K562 (cell line): ENCODE measurements at regions not wholly inside any gene's neighbourhood (a gene's known extent, or its start where the extent isn't known, plus 50 kb on each side); places are given as distances from the start of the nearest gene placed in this dataset.

Experiments
- ATAC-seq: fragments of 200-7000 bp; cut with Tn5 transposase; 3 replicates; pipeline ENCODE4 v1.9.1; 2020; ENCODE audit warnings: moderate library complexity
- BruUV-seq: library from RNA; stranded (reverse); fragments of 400-500 nt; replicated peaks from 2 replicates; lab custom pipeline; 2021; lab: Mats Ljungman, UMichigan
- CTCF ChIA-PET: fragments of 300-600 bp; formaldehyde crosslinking; extraction: SDS; loops from one replicate; lab custom pipeline; 2021; ENCODE audit warnings: low intra/inter-chr PET ratio; lab: Yijun Ruan, JAX
- POLR2A ChIA-PET: fragments of 300-600, 350-650 bp; sonication (Branson Sonifier 250); formaldehyde crosslinking; extraction: SDS; loops from one replicate; lab custom pipeline; 2021; ENCODE audit warnings: antibody characterized with exemption, inconsistent platforms; lab: Yijun Ruan, JAX
- DNase-seq, 4 experiments: peaks; one replicate each; pipeline versions ENCODE4 v3.0.0 to v3.0.0-alpha.2; 2011 to 2018; ENCODE audit warnings: low spot score in 3 of 4, mixed read lengths in 3 of 4; ENCODE audit errors: extremely low read depth in 1 of 4
- FAIRE-seq: peaks from 2 replicates; lab custom pipeline; 2011; peaks lifted over from hg19 to GRCh38; lab: Jason Lieb, UNC
- H2AFZ ChIP-seq: 2 replicates; pipeline ENCODE4 v1.6.0; 2011; ENCODE audit warnings: low read depth, low read length, control low read depth, inconsistent platforms
- H3K27ac ChIP-seq: fragments of 200-600 bp; 3 replicates; pipeline ENCODE4 v1.8.0; 2011; ENCODE audit warnings: low read depth, mild to moderate bottlenecking, control low read depth, inconsistent platforms, low read length, moderate library complexity, mixed read lengths; ENCODE audit errors: extremely low read depth
- H3K27me3 ChIP-seq, 2 experiments: fragments of 300-600 bp in 1 of 2; 2 replicates in 1 of 2; 3 replicates in 1 of 2; pipeline versions ENCODE4 v1.6.0 to v1.8.0; 2011; ENCODE audit warnings: inconsistent platforms in 2 of 2, low read length in 2 of 2, mild to moderate bottlenecking in 1 of 2, mixed read lengths in 1 of 2, moderate library complexity in 1 of 2; ENCODE audit not compliant: control insufficient read depth in 2 of 2, insufficient read depth in 2 of 2
- H3K36me3 ChIP-seq: fragments of 300-600 bp; 3 replicates; pipeline ENCODE4 v1.8.0; 2011; ENCODE audit warnings: mild to moderate bottlenecking, low read length, inconsistent platforms; ENCODE audit not compliant: control insufficient read depth, insufficient read depth
- H3K4me1 ChIP-seq, 2 experiments: fragments of 200-600 bp in 1 of 2; replicated peaks in 1 of 2; 2 replicates in 1 of 2; 3 replicates in 1 of 2; pipeline versions ENCODE4 v1.5.1 to v1.8.0; 2011; ENCODE audit warnings: inconsistent platforms in 2 of 2, low read length in 2 of 2, mild to moderate bottlenecking in 1 of 2, mixed read lengths in 1 of 2, moderate library complexity in 1 of 2; ENCODE audit not compliant: control insufficient read depth in 2 of 2, insufficient read depth in 2 of 2
- H3K4me2 ChIP-seq: 2 replicates; pipeline ENCODE4 v1.6.1; 2011; ENCODE audit warnings: low read length, control low read depth, inconsistent platforms, mixed read lengths; ENCODE audit not compliant: insufficient read depth
- H3K4me3 ChIP-seq: fragments of 200-600 bp; sonication (generic), shearing (Covaris generic); 2 replicates; pipeline ENCODE4 v1.5.1; 2016; ENCODE audit warnings: control low read depth, inconsistent platforms
- H3K79me2 ChIP-seq: fragments of 200-600 bp; 3 replicates; pipeline ENCODE4 v1.8.0; 2011; ENCODE audit warnings: low read length, inconsistent platforms; ENCODE audit not compliant: control insufficient read depth, insufficient read depth
- H3K9ac ChIP-seq, 2 experiments: 2 replicates each; pipeline versions ENCODE4 v1.6.0 to v1.6.1; 2011; ENCODE audit warnings: low read depth in 2 of 2, low read length in 2 of 2, control low read depth in 1 of 2, inconsistent platforms in 1 of 2, mild to moderate bottlenecking in 1 of 2, mixed read lengths in 1 of 2; ENCODE audit not compliant: insufficient read depth in 1 of 2
- H3K9me1 ChIP-seq: one replicate; pipeline ENCODE4 v1.6.0; 2011; ENCODE audit warnings: inconsistent platforms, mild to moderate bottlenecking, low read length, moderate library complexity; ENCODE audit not compliant: control insufficient read depth, insufficient read depth
- H3K9me3 ChIP-seq: replicated peaks from 2 replicates; pipeline ENCODE4 v1.5.1; 2011; ENCODE audit warnings: low read depth, low read length, inconsistent platforms; ENCODE audit not compliant: control insufficient read depth, insufficient read depth
- H4K20me1 ChIP-seq: replicated peaks from 2 replicates; pipeline ENCODE4 v1.6.1; 2011; ENCODE audit warnings: low read length, inconsistent platforms, mixed read lengths; ENCODE audit not compliant: control insufficient read depth, insufficient read depth
- ETV1 ChIP-seq: fragments of 450-650 bp; conservative IDR thresholded peaks from 2 replicates; pipeline ENCODE4 v1.6.1; 2016; ENCODE audit warnings: missing genetic modification characterization, control low read depth, low read depth, missing compliant biosample characterization
- GABPA ChIP-seq: fragments of 200-800 bp; sonication (Bioruptor generic); conservative IDR thresholded peaks from 2 replicates; pipeline ENCODE4 v1.6.1; 2016; ENCODE audit warnings: low read depth, missing genetic modification characterization, missing compliant biosample characterization
- ILK ChIP-seq: fragments of 450-650 bp; IDR thresholded peaks from 2 replicates; pipeline ENCODE4 v1.6.1; 2016; ENCODE audit warnings: missing genetic modification characterization, low read depth, mild to moderate bottlenecking, missing compliant biosample characterization, moderate library complexity, borderline replicate concordance
- TAF1 ChIP-seq: IDR thresholded peaks from 2 replicates; pipeline ENCODE4 v1.6.1; 2011; ENCODE audit warnings: mild to moderate bottlenecking, low read length, moderate library complexity; ENCODE audit not compliant: insufficient read depth, control insufficient read depth, severe bottlenecking; ENCODE audit errors: extremely low read depth
- ZNF253 ChIP-seq: fragments of 250-450 bp; sonication (Bioruptor Pico); conservative IDR thresholded peaks from 2 replicates; pipeline ENCODE4 v1.6.1; 2021; ENCODE audit warnings: mild to moderate bottlenecking
- ZNF347 ChIP-seq: fragments of 450-650 bp; formaldehyde crosslinking; IDR thresholded peaks from 2 replicates; pipeline ENCODE4 v1.4.0; 2020; ENCODE audit warnings: low read depth, mild to moderate bottlenecking, moderate library complexity
- in situ Hi-C: fragments of 300-500 bp; cut with MboI; formaldehyde crosslinking; loops from 4 replicates; pipeline ENCODE4 v1.15.0; 2018; ENCODE audit warnings: inconsistent platforms, mixed read lengths
- intact Hi-C: fragments of 100-400 bp; cut with micrococcal nuclease; formaldehyde crosslinking; loops from 2 replicates; pipeline ENCODE4 v1.14.2; 2022
- TF ChIP-seq, protein P1 (sequence below): fragments of 250-450 bp; sonication (Bioruptor Pico); IDR thresholded peaks from 2 replicates; pipeline ENCODE4 v1.5.0; 2021
- TF ChIP-seq, protein P2 (sequence below): fragments of 450-650 bp; formaldehyde crosslinking; IDR thresholded peaks from 2 replicates; pipeline ENCODE4 v1.4.0; 2022; ENCODE audit warnings: missing genetic modification characterization
- TF ChIP-seq, protein P3 (sequence below): sonication (generic); formaldehyde crosslinking; IDR thresholded peaks from 2 replicates; pipeline ENCODE4 v1.8.1; 2023; ENCODE audit warnings: missing genetic modification reagents, mild to moderate bottlenecking, borderline replicate concordance

DNA sequence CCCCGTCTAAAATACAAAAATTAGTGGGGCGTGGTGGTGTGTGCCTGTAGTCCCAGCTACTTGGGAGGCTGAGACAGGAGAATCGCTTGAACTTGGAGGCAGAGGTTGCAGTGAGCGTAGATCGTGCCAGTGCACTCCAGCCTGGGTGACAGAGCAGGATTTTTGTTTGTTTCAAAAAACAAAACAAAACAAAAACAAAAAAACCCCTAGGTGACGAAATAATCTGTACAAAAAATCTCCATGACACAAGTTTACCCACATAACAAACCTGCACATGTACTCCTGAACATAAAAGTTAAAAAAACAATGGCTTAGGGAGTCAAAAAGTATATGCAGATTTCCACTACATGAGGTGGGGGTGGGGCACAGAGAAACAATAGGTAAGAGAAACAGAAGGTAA is 140.5 kb upstream of the ASIC2 start (continued):
- no peak for TF ChIP-seq ILK (tag)
- TF ChIP-seq ZNF253 (CRISPR knock-in tag), result no peak
- TF ChIP-seq, protein P1, sequence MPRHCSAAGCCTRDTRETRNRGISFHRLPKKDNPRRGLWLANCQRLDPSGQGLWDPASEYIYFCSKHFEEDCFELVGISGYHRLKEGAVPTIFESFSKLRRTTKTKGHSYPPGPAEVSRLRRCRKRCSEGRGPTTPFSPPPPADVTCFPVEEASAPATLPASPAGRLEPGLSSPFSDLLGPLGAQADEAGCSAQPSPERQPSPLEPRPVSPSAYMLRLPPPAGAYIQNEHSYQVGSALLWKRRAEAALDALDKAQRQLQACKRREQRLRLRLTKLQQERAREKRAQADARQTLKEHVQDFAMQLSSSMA (CRISPR knock-in tag), result no peak
- TF ChIP-seq, protein P2, sequence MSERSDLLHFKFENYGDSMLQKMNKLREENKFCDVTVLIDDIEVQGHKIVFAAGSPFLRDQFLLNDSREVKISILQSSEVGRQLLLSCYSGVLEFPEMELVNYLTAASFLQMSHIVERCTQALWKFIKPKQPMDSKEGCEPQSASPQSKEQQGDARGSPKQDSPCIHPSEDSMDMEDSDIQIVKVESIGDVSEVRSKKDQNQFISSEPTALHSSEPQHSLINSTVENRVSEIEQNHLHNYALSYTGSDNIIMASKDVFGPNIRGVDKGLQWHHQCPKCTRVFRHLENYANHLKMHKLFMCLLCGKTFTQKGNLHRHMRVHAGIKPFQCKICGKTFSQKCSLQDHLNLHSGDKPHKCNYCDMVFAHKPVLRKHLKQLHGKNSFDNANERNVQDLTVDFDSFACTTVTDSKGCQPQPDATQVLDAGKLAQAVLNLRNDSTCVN (CRISPR knock-in tag), result no peak

DNA sequence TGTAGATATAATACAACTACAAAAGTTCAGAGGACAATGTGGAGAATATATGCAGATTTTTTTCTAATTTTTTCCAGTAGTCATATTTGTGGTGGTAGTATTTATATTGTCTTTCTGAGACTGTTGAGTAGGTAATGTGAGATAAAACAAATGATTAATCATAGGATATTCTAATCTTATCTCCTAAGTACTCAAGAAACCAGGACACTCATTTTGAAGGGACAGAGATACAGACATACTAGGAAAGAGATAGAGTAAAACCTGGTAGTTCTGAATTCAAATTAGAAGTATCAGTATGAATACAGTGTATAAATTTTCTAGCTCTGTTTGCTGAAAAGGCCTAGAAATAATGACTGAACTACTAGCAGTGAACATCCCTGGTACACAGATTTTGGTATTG is 141.7 kb upstream of the ASIC2 start:
- ATAC-seq (no peak), DNase-seq (no peak), FAIRE-seq (no peak)
- CTCF ChIA-PET, result no interaction called here
- TF ChIP-seq ZNF347 (CRISPR knock-in tag) (no peak), ETV1 (tag) (no peak), GABPA (no peak), TAF1 (no peak)
- TF ChIP-seq, protein P3, sequence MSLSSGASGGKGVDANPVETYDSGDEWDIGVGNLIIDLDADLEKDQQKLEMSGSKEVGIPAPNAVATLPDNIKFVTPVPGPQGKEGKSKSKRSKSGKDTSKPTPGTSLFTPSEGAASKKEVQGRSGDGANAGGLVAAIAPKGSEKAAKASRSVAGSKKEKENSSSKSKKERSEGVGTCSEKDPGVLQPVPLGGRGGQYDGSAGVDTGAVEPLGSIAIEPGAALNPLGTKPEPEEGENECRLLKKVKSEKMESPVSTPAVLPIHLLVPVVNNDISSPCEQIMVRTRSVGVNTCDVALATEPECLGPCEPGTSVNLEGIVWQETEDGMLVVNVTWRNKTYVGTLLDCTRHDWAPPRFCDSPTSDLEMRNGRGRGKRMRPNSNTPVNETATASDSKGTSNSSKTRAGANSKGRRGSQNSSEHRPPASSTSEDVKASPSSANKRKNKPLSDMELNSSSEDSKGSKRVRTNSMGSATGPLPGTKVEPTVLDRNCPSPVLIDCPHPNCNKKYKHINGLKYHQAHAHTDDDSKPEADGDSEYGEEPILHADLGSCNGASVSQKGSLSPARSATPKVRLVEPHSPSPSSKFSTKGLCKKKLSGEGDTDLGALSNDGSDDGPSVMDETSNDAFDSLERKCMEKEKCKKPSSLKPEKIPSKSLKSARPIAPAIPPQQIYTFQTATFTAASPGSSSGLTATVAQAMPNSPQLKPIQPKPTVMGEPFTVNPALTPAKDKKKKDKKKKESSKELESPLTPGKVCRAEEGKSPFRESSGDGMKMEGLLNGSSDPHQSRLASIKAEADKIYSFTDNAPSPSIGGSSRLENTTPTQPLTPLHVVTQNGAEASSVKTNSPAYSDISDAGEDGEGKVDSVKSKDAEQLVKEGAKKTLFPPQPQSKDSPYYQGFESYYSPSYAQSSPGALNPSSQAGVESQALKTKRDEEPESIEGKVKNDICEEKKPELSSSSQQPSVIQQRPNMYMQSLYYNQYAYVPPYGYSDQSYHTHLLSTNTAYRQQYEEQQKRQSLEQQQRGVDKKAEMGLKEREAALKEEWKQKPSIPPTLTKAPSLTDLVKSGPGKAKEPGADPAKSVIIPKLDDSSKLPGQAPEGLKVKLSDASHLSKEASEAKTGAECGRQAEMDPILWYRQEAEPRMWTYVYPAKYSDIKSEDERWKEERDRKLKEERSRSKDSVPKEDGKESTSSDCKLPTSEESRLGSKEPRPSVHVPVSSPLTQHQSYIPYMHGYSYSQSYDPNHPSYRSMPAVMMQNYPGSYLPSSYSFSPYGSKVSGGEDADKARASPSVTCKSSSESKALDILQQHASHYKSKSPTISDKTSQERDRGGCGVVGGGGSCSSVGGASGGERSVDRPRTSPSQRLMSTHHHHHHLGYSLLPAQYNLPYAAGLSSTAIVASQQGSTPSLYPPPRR (CRISPR knock-in tag), result no peak
- Histone ChIP-seq H3K27me3 (peaks cover 0 to 2% of the 10 kb centered on the region in 2 experiments; a peak in 2 of 5 replicates), H3K36me3 (no peaks in the 10 kb centered on the region), H3K79me2 (no peaks in the 10 kb centered on the region), H3K4me2 (no peak overlapping the region), H3K9ac (no peak overlapping the region), H3K4me1 (no peaks in the 10 kb centered on the region), H3K9me1 (no peaks in the 10 kb centered on the region), H3K4me3 (no peak overlapping the region), H2AFZ (no peak overlapping the region), H3K9me3 (no peaks in the 10 kb centered on the region), H3K27ac (no peak overlapping the region), H4K20me1 (no peaks in the 10 kb centered on the region)
- no TSS peak for BruUV-seq
- intact Hi-C loops, result no loop called here
- in situ Hi-C loops, result no loop called here
- POLR2A ChIA-PET, result no interaction called here
